ENCODE measurements at regions not wholly inside any gene's neighbourhood (a gene's known extent, or its start where the extent isn't known, plus 50 kb on each side); places are given as distances from the start of the nearest gene placed in this dataset.
"Not testable (repeated sequence)": the region's sequence is repeated elsewhere in the genome, so short reads cannot be mapped to it uniquely, and the experiment has no call there.

- H3K9me3 ChIP-seq = peaks cover 0 to 38% (median 5%) of the 10 kb centered on the region in 11 donors
- no peak for TF ChIP-seq CTCF (IDR thresholded peaks at IDR 0.05)
- no peak for DNase-seq
- H3K4me3 ChIP-seq = no peak overlapping the region
- peaks cover 0 to 12% (median 5%) of the 10 kb centered on the region in 7 donors for H3K27me3 ChIP-seq
- H3K27ac ChIP-seq = no peak overlapping the region
- ATAC-seq = no peak
- H3K36me3 ChIP-seq = no peaks in the 10 kb centered on the region
- WGBS, 2 donors = 38 to 49% methylated on average over 7 of the region's 7 CpGs
- no peaks in the 10 kb centered on the region for H3K4me1 ChIP-seq
- intact Hi-C loops (cut with DNase I) = loop anchor here in 1 of 10 donors (10.0 kb wide), 1 partner anchor 1344 kb away; no protein-coding TSS in a partner anchor
Observed at GRCh38 chrX:980587-981235, 231.7 kb downstream of the CRLF2 start.

- H3K4me1 ChIP-seq; H3K36me3 ChIP-seq; H3K4me3 ChIP-seq; intact Hi-C loops (cut with DNase I); ATAC-seq; DNase-seq; H3K27ac ChIP-seq: not testable (repeated sequence)
- Histone ChIP-seq H3K27me3 (peaks cover 0 to 12% (median 5%) of the 10 kb centered on the region in 7 donors), H3K9me3 (peaks cover 0 to 34% (median 4%) of the 10 kb centered on the region in 11 donors)
- 93 to 96% methylated on average over 18 of the region's 18 CpGs for WGBS, 2 donors
Observed at GRCh38 chrX:979127-979526, 233.3 kb downstream of the CRLF2 start.

- WGBS, 2 donors = 74 to 83% methylated on average over 23 of the region's 23 CpGs
- Histone ChIP-seq H3K27ac (no peak overlapping the region), H3K36me3 (no peaks in the 10 kb centered on the region), H3K4me1 (no peaks in the 10 kb centered on the region), H3K9me3 (peaks cover 0 to 17% (median 0%) of the 10 kb centered on the region in 11 donors), H3K27me3 (peaks cover 0 to under 1% (median 0%) of the 10 kb centered on the region in 7 donors), H3K4me3 (no peak overlapping the region)
- intact Hi-C loops (cut with DNase I) = no loop called here
- DNase-seq (no peak), ATAC-seq (no peak)
- no peak for TF ChIP-seq CTCF (IDR thresholded peaks at IDR 0.05)
Observed at GRCh38 chrX:973010-973632, 239.3 kb downstream of the CRLF2 start.

GRCh38 chrX:968148-968965 is 244.1 kb downstream of the CRLF2 start:
- Histone ChIP-seq H3K27me3 (peaks cover 0 to 8% (median 0%) of the 10 kb centered on the region in 7 donors), H3K4me3 (no peak overlapping the region), H3K9me3 (no peaks in the 10 kb centered on the region), H3K4me1 (no peaks in the 10 kb centered on the region), H3K36me3 (no peaks in the 10 kb centered on the region), H3K27ac (no peak overlapping the region)
- WGBS, 2 donors = 71 to 77% methylated on average over 13 of the region's 13 CpGs
- ATAC-seq (no peak), DNase-seq (no peak)
- TF ChIP-seq CTCF (IDR thresholded peaks at IDR 0.05) = no peak
- intact Hi-C loops (cut with DNase I) = no loop called here
